Left lobe of liver (tissue), 2 donors: ENCODE measurements at regions not wholly inside any gene's neighbourhood (a gene's known extent, or its start where the extent isn't known, plus 50 kb on each side); places are given as distances from the start of the nearest gene placed in this dataset.

Source experiments
- ATAC-seq: fragments of 200-7000 bp; cut with Tn5 transposase; one replicate; pipeline ENCODE4 v1.9.1; 2020; ENCODE audit warnings: mild to moderate bottlenecking, moderate library complexity
- DNase-seq: peaks from one replicate; pipeline ENCODE4 v3.0.0-alpha.2; 2020; ENCODE audit warnings: low spot score
- donor health status: DM: no; HTN: no; CAD: no; lungs with moderate emphysema.
- donor health status: DM: no; HTN: yes; CAD: no.

DNA sequence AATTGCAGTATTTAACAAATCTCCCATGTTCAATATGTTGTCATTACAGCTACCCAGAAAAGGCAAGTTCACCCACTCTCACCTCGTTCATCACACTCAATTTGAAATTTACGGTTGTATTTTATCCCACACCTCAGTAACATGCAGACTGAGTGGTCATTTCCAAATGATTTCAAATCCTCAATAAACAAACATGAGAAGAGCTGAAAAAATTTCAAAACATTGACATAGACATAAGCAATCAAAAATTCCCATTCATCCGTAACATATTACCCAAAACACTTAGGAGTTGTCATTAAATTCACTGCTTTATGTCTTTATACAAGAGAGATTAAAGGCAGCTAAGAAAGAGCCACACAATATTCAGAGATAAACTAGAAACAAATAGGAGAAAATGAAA is 61.7 kb upstream of the NEBL start:
- ATAC-seq, result no peak
- no peak for DNase-seq

DNA sequence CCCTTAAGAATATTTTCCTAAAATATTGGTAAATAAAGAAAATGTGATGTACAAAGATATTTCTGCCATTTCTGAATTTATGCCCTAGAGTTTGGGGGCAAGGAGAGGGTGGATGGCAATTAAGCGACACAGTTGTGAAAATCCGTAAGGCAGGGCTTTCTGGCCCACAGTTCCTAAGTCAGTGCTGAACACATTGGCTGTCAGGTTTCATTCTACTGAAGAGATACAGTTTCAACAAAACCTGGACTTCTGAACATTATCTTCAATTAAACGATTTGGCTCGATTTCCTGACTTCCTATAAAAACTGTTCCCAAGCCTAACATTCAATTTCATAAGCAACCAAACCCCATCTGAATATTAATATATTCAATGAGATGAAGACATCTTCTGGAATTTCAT is 61.1 kb upstream of the NEBL start:
- no peak for DNase-seq
- no peak for ATAC-seq

DNA sequence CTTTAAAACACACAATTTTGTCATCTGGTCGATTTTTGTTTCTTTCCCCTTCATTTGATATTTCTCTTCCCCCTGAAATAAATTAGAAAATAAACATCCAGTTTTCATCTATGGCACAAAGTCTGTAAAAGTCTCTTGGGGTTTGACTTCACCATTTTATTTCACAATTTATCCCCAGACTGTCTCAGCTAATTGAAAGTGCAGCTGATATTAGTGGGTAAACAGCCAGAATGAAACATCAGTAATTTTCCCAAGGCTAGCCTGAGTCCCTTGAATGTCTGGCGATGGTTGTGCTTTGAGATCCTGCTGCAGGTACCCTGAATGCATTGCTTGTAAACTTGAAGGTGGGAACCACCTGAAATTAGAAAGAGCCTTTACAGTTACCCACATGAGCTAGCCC is 60.6 kb upstream of the NEBL start:
- no peak for ATAC-seq
- no peak for DNase-seq

GRCh38 chr10:20956843-20957242 is 59.7 kb upstream of the NEBL start:
- ATAC-seq, result no peak
- DNase-seq, result no peak

- no peak for ATAC-seq
- DNase-seq, result no peak
These were observed 58.3 kb upstream of the NEBL start for GRCh38 chr10:20955355-20955893.

GRCh38 chr10:20954519-20954918 is 57.4 kb upstream of the NEBL start:
- ATAC-seq (no peak), DNase-seq (no peak)

DNA sequence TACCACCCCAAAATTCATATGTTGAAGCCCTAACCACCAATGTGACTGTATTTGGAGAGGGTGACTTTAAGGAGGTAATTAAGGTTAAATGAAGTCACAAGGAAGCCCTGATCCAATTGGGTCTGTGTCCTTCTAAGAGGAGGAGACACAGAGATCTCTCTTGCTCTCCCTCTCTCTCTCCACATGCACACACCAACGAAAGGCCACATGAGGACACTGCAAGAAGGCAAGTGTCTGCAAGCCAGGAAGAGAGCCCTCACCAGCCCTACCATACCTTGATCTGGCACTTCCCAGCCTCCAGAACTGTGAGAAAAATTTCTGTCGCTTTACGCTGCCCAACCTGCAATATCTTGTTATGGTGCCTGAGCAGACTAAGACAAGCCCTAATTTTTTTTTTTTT is 56.0 kb upstream of the NEBL start:
- DNase-seq (no peak), ATAC-seq (no peak)

DNA sequence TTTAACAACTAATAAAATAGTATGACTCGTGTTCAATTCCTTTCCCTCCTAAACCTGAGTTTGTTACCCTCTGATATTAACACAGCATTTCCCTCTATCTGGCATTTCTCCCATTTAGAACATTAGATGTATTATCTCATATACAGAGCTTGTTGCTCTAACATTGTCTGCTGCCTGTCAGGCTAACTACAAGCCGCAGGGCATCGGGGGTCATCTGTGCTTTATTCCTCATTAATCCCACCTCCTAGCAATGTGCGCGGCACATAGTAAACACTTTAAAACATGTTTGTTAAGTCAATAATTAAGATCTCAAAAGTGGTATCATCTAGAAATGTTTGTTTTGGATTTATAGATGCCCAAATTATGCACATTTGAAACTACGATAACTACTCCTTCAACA is 52.9 kb upstream of the NEBL start:
- ATAC-seq (no peak), DNase-seq (no peak)

DNA sequence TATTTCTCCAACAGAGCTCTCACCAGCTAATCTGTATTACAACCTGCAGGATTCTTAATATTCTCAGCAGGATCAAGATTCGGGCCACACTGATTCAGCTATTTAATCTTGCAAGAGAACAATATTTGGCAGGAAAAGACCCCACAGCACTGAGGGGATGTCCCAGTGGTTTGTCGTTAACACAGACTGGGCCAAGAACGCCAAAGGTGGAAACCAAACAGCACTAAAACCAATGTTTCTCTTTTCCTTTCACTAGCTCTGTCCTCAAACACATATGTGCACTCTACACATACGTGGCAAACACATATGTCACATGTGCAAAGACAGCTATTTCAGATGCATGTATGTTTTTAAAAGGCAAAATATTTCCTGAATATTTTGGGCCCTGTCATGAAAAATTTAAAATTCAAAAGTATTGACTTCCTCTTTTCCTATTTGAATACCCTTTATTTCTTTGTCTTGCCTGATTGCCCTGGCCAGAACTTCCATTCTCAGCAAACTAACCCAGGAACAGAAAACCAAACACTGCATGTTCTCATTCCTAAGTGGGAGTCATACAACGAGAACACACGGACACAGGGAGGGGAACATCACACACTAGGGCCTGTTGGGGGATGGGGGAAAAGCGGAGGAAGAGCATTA is 51.7 kb upstream of the NEBL start:
- DNase-seq (no peak), ATAC-seq (no peak)
